Osteoblast (primary cell): ENCODE measurements at regions not wholly inside any gene's neighbourhood (a gene's known extent, or its start where the extent isn't known, plus 50 kb on each side); places are given as distances from the start of the nearest gene placed in this dataset.

Source experiments
- DNase-seq: peaks from one replicate; pipeline ENCODE4 v3.0.0; 2011; ENCODE audit warnings: low spot score, mixed read lengths; ENCODE audit not compliant: insufficient read length; ENCODE audit errors: missing footprints
- H2AFZ ChIP-seq: 2 replicates; pipeline ENCODE4 v1.6.0; 2011; ENCODE audit warnings: mild to moderate bottlenecking, low read length
- H3K27ac ChIP-seq: 2 replicates; pipeline ENCODE4 v1.5.1; 2011; ENCODE audit warnings: mild to moderate bottlenecking, low read depth, low read length, moderate library complexity
- H3K27me3 ChIP-seq: 2 replicates; pipeline ENCODE4 v1.6.0; 2012; ENCODE audit warnings: mild to moderate bottlenecking, control low read depth, inconsistent platforms, low read length, moderate library complexity; ENCODE audit not compliant: insufficient read depth
- H3K36me3 ChIP-seq: 2 replicates; pipeline ENCODE4 v1.5.1; 2011; ENCODE audit warnings: mild to moderate bottlenecking, low read length, control low read depth, moderate library complexity; ENCODE audit not compliant: insufficient read depth
- H3K4me1 ChIP-seq: 2 replicates; pipeline ENCODE4 v1.5.1; 2011; ENCODE audit warnings: mild to moderate bottlenecking, low read length, control low read depth, moderate library complexity; ENCODE audit not compliant: insufficient read depth
- H3K4me2 ChIP-seq: 2 replicates; pipeline ENCODE4 v1.6.0; 2011; ENCODE audit warnings: mild to moderate bottlenecking, low read length; ENCODE audit not compliant: insufficient read depth
- H3K4me3 ChIP-seq: fragments of 200-600 bp; sonication (generic); 3 replicates; pipeline ENCODE4 v1.5.1; 2012; ENCODE audit warnings: mild to moderate bottlenecking, low read length, inconsistent platforms; ENCODE audit not compliant: insufficient read depth
- H3K79me2 ChIP-seq: 2 replicates; pipeline ENCODE4 v1.6.0; 2012; ENCODE audit warnings: mild to moderate bottlenecking, low read length, control low read depth, inconsistent platforms; ENCODE audit not compliant: insufficient read depth
- H3K9me3 ChIP-seq: 2 replicates; pipeline ENCODE4 v1.5.1; 2011; ENCODE audit warnings: low read depth, low read length, control low read depth
- H4K20me1 ChIP-seq: 2 replicates; pipeline ENCODE4 v1.6.0; 2012; ENCODE audit warnings: mild to moderate bottlenecking, low read length, control low read depth; ENCODE audit not compliant: insufficient read depth
- CTCF ChIP-seq: IDR thresholded peaks from 2 replicates; pipeline ENCODE4 v1.5.1; 2011; ENCODE audit warnings: mild to moderate bottlenecking, low read depth, low read length, moderate library complexity; ENCODE audit errors: extremely low read depth

DNA sequence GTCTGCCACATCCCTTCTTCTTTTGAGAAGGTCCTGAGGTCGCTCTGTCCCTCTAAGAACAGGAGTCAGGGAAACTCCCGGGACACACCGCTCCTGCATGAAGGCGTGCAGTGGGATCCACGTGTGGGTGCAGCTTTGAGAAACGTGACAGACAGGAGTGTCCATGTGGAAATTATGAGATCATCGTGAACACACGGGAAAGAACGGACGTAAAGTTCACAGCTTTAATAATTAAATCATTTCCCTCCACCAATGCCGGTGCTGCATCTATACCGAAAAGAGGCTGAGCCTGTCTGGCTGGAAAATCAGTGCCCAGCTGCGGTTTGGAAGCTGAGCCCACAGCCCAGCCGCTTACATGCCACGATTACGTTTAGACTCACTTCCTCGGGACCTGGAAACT is 372.4 kb upstream of the SALL3 start:
- H3K36me3 ChIP-seq = no peaks in the 10 kb centered on the region
- H3K9me3 ChIP-seq = peaks cover 3% of the 10 kb centered on the region
- H3K4me2 ChIP-seq = no peak overlapping the region
- no peak for TF ChIP-seq CTCF
- no peak overlapping the region for H3K27ac ChIP-seq
- H3K4me3 ChIP-seq = no peak overlapping the region
- H3K4me1 ChIP-seq = no peaks in the 10 kb centered on the region
- H4K20me1 ChIP-seq = no peaks in the 10 kb centered on the region
- H2AFZ ChIP-seq = no peak overlapping the region
- DNase-seq = no peak
- H3K27me3 ChIP-seq = no peaks in the 10 kb centered on the region
- H3K79me2 ChIP-seq = no peaks in the 10 kb centered on the region

GRCh38 chr18:78607784-78608183 is 371.8 kb upstream of the SALL3 start:
- Histone ChIP-seq H3K36me3 (no peaks in the 10 kb centered on the region), H2AFZ (no peak overlapping the region), H4K20me1 (no peaks in the 10 kb centered on the region), H3K4me3 (no peak overlapping the region), H3K27me3 (no peaks in the 10 kb centered on the region), H3K9me3 (no peaks in the 10 kb centered on the region), H3K27ac (no peak overlapping the region), H3K4me2 (no peak overlapping the region), H3K79me2 (no peaks in the 10 kb centered on the region), H3K4me1 (no peaks in the 10 kb centered on the region)
- DNase-seq = no peak
- no peak for TF ChIP-seq CTCF

DNA sequence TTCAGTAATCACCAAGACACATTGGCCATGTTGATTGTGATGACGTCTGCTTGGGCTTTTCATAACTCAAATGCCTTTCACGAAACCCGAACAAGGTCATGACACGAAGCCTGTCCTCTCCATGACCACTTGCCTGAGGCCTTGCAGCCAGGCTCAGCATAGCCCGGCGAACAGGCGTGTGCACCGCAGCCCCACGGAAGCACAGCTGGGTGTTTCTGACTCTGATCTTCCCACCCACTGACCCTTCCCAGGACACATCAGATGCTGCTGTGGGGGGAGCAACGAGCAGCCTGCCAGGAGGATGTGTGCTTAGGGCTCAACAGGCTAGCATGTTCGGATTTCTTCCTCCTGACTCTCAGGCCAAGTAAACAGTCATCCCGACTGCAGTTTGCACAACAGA is 369.4 kb upstream of the SALL3 start:
- Histone ChIP-seq H3K4me2 (no peak overlapping the region), H3K9me3 (no peaks in the 10 kb centered on the region), H3K27me3 (no peaks in the 10 kb centered on the region), H3K4me1 (no peaks in the 10 kb centered on the region), H3K4me3 (no peak overlapping the region), H3K36me3 (no peaks in the 10 kb centered on the region), H3K27ac (no peak overlapping the region), H3K79me2 (no peaks in the 10 kb centered on the region), H4K20me1 (no peaks in the 10 kb centered on the region), H2AFZ (no peak overlapping the region)
- DNase-seq = no peak
- TF ChIP-seq CTCF = no peak

DNA sequence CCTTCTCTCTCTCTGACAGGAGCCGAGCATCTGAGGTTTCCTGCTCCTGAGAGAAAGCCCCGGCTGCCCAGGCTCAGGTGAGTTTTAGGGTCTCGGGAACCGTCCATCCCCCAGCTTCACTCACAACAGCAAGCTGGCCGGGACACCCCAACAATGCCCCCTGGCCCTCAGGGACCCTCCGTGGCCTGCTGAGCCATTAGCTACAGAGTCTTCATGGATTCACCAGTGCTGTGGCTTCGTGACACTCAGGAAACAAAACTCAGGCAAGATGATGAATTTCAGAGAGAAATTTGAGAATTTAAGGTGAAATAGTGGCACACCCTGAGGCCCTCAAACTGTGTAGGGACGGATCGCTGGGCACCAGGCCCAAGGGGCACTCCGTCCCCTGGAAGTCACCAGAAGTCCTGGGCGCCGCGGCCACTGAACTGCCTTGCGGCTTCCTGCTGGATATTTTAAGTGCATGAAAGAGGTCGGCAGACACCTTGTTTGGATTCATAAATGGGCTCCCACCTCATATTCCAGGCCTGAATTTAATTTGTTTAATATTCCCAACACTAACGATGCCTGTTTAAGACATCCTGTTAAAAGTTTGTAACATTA is 368.3 kb upstream of the SALL3 start:
- H3K4me1 ChIP-seq = no peaks in the 10 kb centered on the region
- no peaks in the 10 kb centered on the region for H3K27me3 ChIP-seq
- no peak overlapping the region for H2AFZ ChIP-seq
- no peaks in the 10 kb centered on the region for H3K9me3 ChIP-seq
- no peak for TF ChIP-seq CTCF
- no peak overlapping the region for H3K4me2 ChIP-seq
- no peaks in the 10 kb centered on the region for H4K20me1 ChIP-seq
- no peaks in the 10 kb centered on the region for H3K36me3 ChIP-seq
- H3K27ac ChIP-seq = no peak overlapping the region
- DNase-seq = no peak
- no peak overlapping the region for H3K4me3 ChIP-seq
- no peaks in the 10 kb centered on the region for H3K79me2 ChIP-seq
